ENCODE measurements at regions not wholly inside any gene's neighbourhood (a gene's known extent, or its start where the extent isn't known, plus 50 kb on each side); places are given as distances from the start of the nearest gene placed in this dataset.

GRCh38 chr10:114723361-114723760 is 65.3 kb upstream of the ABLIM1 start:
- H3K4me1 ChIP-seq (replicated peaks in 1 of 4; ENCODE audit: control insufficient read depth in 3 of 4, insufficient read depth in 4 of 4, low read length in 3 of 4) = no peaks in the 10 kb centered on the region
- H4K91ac ChIP-seq (replicated peaks; ENCODE audit: insufficient read length, low read length) = no peak overlapping the region
- H2BK5ac ChIP-seq (ENCODE audit: low read depth, low read length) = no peak overlapping the region
- POLR2A ChIA-PET (ENCODE audit: partially characterized antibody) = no interaction called here
- no peaks in the 10 kb centered on the region for H3K27me3 ChIP-seq (replicated peaks in 1 of 4; ENCODE audit: control insufficient read depth in 3 of 4, extremely low read depth in 1 of 4, insufficient read depth in 3 of 4, low read length in 3 of 4)
- no peaks in the 10 kb centered on the region; the same call in 1 of the 2 replicates for H3K23me2 ChIP-seq (ENCODE audit: low read depth, low read length)
- no peak overlapping the region for H3K9ac ChIP-seq (replicated peaks in 1 of 4; ENCODE audit: extremely low read depth in 1 of 4, low read depth in 3 of 4, low read length in 3 of 4)
- no peak overlapping the region for H2BK15ac ChIP-seq (ENCODE audit: low read length)
- no peak overlapping the region for H3K4me3 ChIP-seq (ENCODE audit: extremely low read depth in 1 of 4, insufficient read depth in 2 of 4, low read depth in 3 of 4, low read length in 4 of 4)
- no peak overlapping the region for H3K56ac ChIP-seq (replicated peaks; ENCODE audit: insufficient read length, low read depth, low read length)
- H3K4ac ChIP-seq (replicated peaks; ENCODE audit: insufficient read length, low read depth, low read length) = no peak overlapping the region
- no peak overlapping the region for H2BK12ac ChIP-seq (ENCODE audit: low read depth, low read length)
- H4K20me1 ChIP-seq (replicated peaks in 1 of 2; ENCODE audit: control insufficient read depth in 1 of 2, insufficient read depth in 2 of 2, low read length in 2 of 2) = no peaks in the 10 kb centered on the region
- FAIRE-seq = no peak
- H3K27ac ChIP-seq (ENCODE audit: low read depth, low read length) = no peak overlapping the region
- H2BK120ac ChIP-seq (replicated peaks; ENCODE audit: low read depth, low read length) = peak overlapping the region; percentile 35
- CTCF ChIA-PET (ENCODE audit: partially characterized antibody) = interaction anchor here (1.0 to 1.6 kb wide), 5 partner anchors 19 to 156 kb away, joined by 3 to 7 read pairs (median 6); no protein-coding TSS in a partner anchor
- 88% methylated on average over 1 of the region's 1 CpG; no CpG with 5 or more reads in 1 of the 2 experiments for WGBS, 2 experiments (ENCODE audit: extremely low coverage in 1 of 2, insufficient coverage in 1 of 2, insufficient read length in 1 of 2, insufficient replicate concordance in 2 of 2, low coverage in 1 of 2, low lambda C conversion rate in 2 of 2, missing lambda C conversion rate in 1 of 2)
- H3K14ac ChIP-seq (ENCODE audit: insufficient read length) = no peak overlapping the region
- DNase-seq (ENCODE audit: low read depth in 1 of 2, low spot score in 2 of 2) = no peak
- H2AFZ ChIP-seq (ENCODE audit: low read length) = no peak overlapping the region
- no peak overlapping the region for H4K5ac ChIP-seq (ENCODE audit: insufficient read length, low read depth, low read length)
- no peaks in the 10 kb centered on the region for H3K36me3 ChIP-seq (ENCODE audit: control insufficient read depth in 2 of 4, insufficient read depth in 4 of 4, low read length in 3 of 4)
- H2BK20ac ChIP-seq (ENCODE audit: low read length) = no peak overlapping the region
- H3K18ac ChIP-seq (ENCODE audit: extremely low read depth, low read length) = no peak overlapping the region
- no peak overlapping the region for H3K4me2 ChIP-seq (ENCODE audit: insufficient read depth in 1 of 2, low read depth in 2 of 2, low read length in 2 of 2)
- H2AK5ac ChIP-seq (ENCODE audit: low read depth, low read length) = no peak overlapping the region
- no peaks in the 10 kb centered on the region for H3K79me1 ChIP-seq (ENCODE audit: low read depth, low read length)
- no peaks in the 10 kb centered on the region for H3K9me3 ChIP-seq (ENCODE audit: insufficient read depth in 2 of 2, low read depth in 1 of 2, low read length in 1 of 2)
- no peak overlapping the region for H4K8ac ChIP-seq (ENCODE audit: extremely low read depth, insufficient read depth, low read length)
- no peak overlapping the region for H3K23ac ChIP-seq (ENCODE audit: insufficient read length)
- no peak for TF ChIP-seq TCF12 (IDR thresholded peaks at IDR 0.05; ENCODE audit: low read depth, low read length)
- no peak for TF ChIP-seq CTCF (IDR thresholded peaks at IDR 0.05; ENCODE audit: control extremely low read depth in 1 of 3, insufficient read depth in 1 of 3, low read depth in 1 of 3, low read length in 3 of 3)
- no peak for TF ChIP-seq MAX (IDR thresholded peaks at IDR 0.05)
- TF ChIP-seq, protein P1, sequence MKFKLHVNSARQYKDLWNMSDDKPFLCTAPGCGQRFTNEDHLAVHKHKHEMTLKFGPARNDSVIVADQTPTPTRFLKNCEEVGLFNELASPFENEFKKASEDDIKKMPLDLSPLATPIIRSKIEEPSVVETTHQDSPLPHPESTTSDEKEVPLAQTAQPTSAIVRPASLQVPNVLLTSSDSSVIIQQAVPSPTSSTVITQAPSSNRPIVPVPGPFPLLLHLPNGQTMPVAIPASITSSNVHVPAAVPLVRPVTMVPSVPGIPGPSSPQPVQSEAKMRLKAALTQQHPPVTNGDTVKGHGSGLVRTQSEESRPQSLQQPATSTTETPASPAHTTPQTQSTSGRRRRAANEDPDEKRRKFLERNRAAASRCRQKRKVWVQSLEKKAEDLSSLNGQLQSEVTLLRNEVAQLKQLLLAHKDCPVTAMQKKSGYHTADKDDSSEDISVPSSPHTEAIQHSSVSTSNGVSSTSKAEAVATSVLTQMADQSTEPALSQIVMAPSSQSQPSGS (IDR thresholded peaks at IDR 0.05; ENCODE audit: low read length) = no peak
- TF ChIP-seq CBX5 (IDR thresholded peaks at IDR 0.05; ENCODE audit: low read depth, low read length) = no peak
- H3K79me2 ChIP-seq (ENCODE audit: control insufficient read depth in 1 of 2, insufficient read depth in 2 of 2, low read length in 2 of 2) = no peaks in the 10 kb centered on the region
